Sigmoid colon (tissue), 4 donors: ENCODE measurements at regions not wholly inside any gene's neighbourhood (a gene's known extent, or its start where the extent isn't known, plus 50 kb on each side); places are given as distances from the start of the nearest gene placed in this dataset.

Experiments used
- EP300 ChIP-seq, 4 donors: sonication (generic); formaldehyde crosslinking; IDR thresholded peaks; one replicate each; pipeline ENCODE4 v1.6.1; 2017; ENCODE audit warnings: antibody characterized with exemption in 4 of 4
- TF ChIP-seq, protein P1 (sequence below), 4 experiments: fragments of 450-650 bp in 3 of 4; fragments of 200-600 bp in 1 of 4; IDR thresholded peaks; one replicate each; pipeline ENCODE4 v1.5.1; 2016 to 2019; ENCODE audit warnings: antibody characterized with exemption in 4 of 4, mild to moderate bottlenecking in 3 of 4, moderate library complexity in 2 of 4

DNA sequence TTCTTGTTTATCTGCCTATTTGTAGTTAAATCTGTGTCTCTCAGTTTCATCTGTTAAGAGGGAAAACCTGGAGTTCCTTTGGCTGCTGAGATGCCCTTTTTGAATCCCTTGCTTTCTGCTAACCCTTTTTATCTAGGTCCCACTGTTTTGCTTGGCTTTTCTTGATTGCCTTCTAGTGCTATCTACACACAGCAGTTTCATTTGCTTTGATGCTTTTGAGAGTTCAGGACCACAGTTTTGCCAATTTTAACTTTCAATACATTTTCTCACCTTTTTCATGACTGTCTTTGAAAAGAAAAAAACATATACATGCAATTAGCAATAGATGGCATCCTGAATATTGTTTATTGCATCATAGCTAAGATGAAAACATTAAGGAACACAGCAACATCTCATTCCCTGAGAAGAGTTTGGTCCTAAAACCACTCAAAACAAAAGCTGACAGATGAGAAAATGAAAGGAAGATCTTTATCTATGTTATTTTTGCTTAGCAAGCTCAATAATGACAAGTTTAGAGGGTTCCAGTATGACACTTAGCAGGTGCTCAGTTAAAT, 241.4 kb upstream of the MEX3C start:
- no peak for TF ChIP-seq EP300 (IDR thresholded peaks at IDR 0.05)
- TF ChIP-seq, protein P1, sequence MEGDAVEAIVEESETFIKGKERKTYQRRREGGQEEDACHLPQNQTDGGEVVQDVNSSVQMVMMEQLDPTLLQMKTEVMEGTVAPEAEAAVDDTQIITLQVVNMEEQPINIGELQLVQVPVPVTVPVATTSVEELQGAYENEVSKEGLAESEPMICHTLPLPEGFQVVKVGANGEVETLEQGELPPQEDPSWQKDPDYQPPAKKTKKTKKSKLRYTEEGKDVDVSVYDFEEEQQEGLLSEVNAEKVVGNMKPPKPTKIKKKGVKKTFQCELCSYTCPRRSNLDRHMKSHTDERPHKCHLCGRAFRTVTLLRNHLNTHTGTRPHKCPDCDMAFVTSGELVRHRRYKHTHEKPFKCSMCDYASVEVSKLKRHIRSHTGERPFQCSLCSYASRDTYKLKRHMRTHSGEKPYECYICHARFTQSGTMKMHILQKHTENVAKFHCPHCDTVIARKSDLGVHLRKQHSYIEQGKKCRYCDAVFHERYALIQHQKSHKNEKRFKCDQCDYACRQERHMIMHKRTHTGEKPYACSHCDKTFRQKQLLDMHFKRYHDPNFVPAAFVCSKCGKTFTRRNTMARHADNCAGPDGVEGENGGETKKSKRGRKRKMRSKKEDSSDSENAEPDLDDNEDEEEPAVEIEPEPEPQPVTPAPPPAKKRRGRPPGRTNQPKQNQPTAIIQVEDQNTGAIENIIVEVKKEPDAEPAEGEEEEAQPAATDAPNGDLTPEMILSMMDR (IDR thresholded peaks at IDR 0.05), result no peak
